Ovary (tissue), 3 donors: ENCODE measurements at regions not wholly inside any gene's neighbourhood (a gene's known extent, or its start where the extent isn't known, plus 50 kb on each side); places are given as distances from the start of the nearest gene placed in this dataset.

Experiments
- POLR2A ChIP-seq: fragments of 450-650 bp; IDR thresholded peaks from one replicate; pipeline ENCODE4 v1.6.1; 2017; ENCODE audit warnings: antibody characterized with exemption, mild to moderate bottlenecking, moderate library complexity
- TF ChIP-seq, protein P1 (sequence below), 3 donors: fragments of 450-650 bp in 2 of 3; fragments of 200-600 bp in 1 of 3; IDR thresholded peaks; one replicate each; pipeline versions ENCODE4 v1.5.1 to v1.8.0; 2016 to 2022; ENCODE audit warnings: antibody characterized with exemption in 3 of 3, mild to moderate bottlenecking in 1 of 3
- donor health status: DM: no; HTN: no; CAD: no.

DNA sequence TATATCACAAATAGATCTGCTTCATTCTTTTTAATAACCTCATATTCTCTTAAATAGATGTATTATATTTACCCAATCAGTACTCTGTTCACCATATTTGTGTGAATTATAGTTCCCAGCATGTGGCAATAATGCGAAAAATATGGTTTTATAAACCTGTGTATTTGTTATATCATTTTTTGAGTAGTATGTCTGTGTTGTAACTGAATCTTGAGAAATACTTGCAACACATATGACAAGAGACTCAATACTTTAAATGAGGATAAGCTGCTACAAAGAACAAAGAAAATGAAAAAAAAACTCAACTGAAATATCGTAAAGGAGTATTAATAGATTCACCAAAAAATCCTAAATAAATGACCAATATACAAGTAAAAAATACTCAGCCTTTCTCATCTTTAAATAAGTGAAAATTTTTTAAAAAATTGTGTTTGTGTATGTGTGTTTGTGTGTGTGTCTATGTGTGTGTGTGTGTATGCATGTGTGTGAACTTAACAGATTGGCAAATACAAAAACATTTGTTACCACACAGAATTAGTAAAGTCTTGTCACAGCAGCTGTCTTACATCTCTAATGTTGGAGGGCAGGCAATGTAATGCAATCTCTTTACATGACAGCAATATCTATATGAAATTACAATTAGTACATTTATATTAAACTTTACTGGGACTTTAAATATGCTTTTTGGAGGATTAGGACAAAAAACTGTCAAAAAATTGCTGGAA lies 441.9 kb upstream of the MGAT4C start:
- TF ChIP-seq, protein P1, sequence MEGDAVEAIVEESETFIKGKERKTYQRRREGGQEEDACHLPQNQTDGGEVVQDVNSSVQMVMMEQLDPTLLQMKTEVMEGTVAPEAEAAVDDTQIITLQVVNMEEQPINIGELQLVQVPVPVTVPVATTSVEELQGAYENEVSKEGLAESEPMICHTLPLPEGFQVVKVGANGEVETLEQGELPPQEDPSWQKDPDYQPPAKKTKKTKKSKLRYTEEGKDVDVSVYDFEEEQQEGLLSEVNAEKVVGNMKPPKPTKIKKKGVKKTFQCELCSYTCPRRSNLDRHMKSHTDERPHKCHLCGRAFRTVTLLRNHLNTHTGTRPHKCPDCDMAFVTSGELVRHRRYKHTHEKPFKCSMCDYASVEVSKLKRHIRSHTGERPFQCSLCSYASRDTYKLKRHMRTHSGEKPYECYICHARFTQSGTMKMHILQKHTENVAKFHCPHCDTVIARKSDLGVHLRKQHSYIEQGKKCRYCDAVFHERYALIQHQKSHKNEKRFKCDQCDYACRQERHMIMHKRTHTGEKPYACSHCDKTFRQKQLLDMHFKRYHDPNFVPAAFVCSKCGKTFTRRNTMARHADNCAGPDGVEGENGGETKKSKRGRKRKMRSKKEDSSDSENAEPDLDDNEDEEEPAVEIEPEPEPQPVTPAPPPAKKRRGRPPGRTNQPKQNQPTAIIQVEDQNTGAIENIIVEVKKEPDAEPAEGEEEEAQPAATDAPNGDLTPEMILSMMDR (IDR thresholded peaks at IDR 0.05) = no peak
- TF ChIP-seq POLR2A = no peak
